IMR-90 (cell line): ENCODE measurements at regions not wholly inside any gene's neighbourhood (a gene's known extent, or its start where the extent isn't known, plus 50 kb on each side); places are given as distances from the start of the nearest gene placed in this dataset.

Source experiments
- BHLHE40 ChIP-seq: fragments of 150-350 bp; IDR thresholded peaks from 2 replicates; pipeline ENCODE4 v1.6.1; 2016; ENCODE audit warnings: mild to moderate bottlenecking, low read depth, low read length
- CEBPB ChIP-seq: IDR thresholded peaks from 2 replicates; pipeline ENCODE4 v1.6.1; 2012; ENCODE audit warnings: low read depth, low read length, improper control_type of control experiment
- CHD1 ChIP-seq: IDR thresholded peaks from 2 replicates; pipeline ENCODE4 v1.6.1; 2012; ENCODE audit warnings: low read depth, low read length, improper control_type of control experiment
- FOS ChIP-seq: fragments of 150-350 bp; IDR thresholded peaks from 2 replicates; pipeline ENCODE4 v1.6.1; 2016; ENCODE audit warnings: low read depth, low read length
- MAFK ChIP-seq: IDR thresholded peaks from 2 replicates; pipeline ENCODE4 v1.6.1; 2012; ENCODE audit warnings: low read depth, low read length, improper control_type of control experiment
- MAZ ChIP-seq: IDR thresholded peaks from 2 replicates; pipeline ENCODE4 v1.6.1; 2012; ENCODE audit warnings: low read depth, mild to moderate bottlenecking, low read length, improper control_type of control experiment, moderate library complexity, borderline replicate concordance
- MXI1 ChIP-seq: IDR thresholded peaks from 2 replicates; pipeline ENCODE4 v1.6.1; 2012; ENCODE audit warnings: low read depth, mild to moderate bottlenecking, low read length, moderate library complexity, borderline replicate concordance
- POLR2A ChIP-seq: IDR thresholded peaks from 2 replicates; pipeline ENCODE4 v1.6.1; 2012; ENCODE audit warnings: mild to moderate bottlenecking, low read depth, low read length
- RAD21 ChIP-seq: IDR thresholded peaks from 2 replicates; pipeline ENCODE4 v1.6.1; 2012; ENCODE audit warnings: low read length, improper control_type of control experiment
- RCOR1 ChIP-seq: IDR thresholded peaks from 2 replicates; pipeline ENCODE4 v1.6.1; 2012; ENCODE audit warnings: mild to moderate bottlenecking, low read length, improper control_type of control experiment; ENCODE audit not compliant: insufficient replicate concordance
- RFX5 ChIP-seq: IDR thresholded peaks from 2 replicates; pipeline ENCODE4 v1.8.0; 2012; ENCODE audit warnings: low read depth, mild to moderate bottlenecking, low read length, moderate library complexity
- TF ChIP-seq, protein P1 (sequence below): conservative IDR thresholded peaks from 2 replicates; pipeline ENCODE4 v1.5.1; 2012; ENCODE audit warnings: mild to moderate bottlenecking, low read depth, low read length, improper control_type of control experiment
- TF ChIP-seq, protein P2 (sequence below): fragments of 150-350 bp; IDR thresholded peaks from 2 replicates; pipeline ENCODE4 v1.6.1; 2016; ENCODE audit warnings: low read depth, mild to moderate bottlenecking, low read length, moderate library complexity, borderline replicate concordance

DNA sequence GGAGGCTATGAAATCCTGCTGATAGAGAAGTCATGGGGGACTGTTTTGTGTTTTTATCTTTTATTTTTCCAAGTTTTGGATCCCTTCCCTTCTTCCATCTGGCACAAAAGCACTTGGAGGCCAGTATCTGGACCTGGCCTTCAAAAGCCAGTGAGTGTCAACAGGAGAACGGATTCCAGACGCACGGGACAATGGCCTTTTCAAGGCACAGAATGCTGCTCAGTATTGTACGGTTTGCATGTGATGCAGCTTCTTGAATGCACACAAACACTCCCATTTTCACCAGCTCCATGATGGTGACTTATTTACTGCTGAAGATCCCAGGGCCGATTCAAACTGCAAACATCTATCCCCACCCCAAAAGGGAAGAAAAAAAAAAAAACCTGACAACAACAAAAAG lies 145.4 kb downstream of the CPEB2 start:
- TF ChIP-seq, protein P1, sequence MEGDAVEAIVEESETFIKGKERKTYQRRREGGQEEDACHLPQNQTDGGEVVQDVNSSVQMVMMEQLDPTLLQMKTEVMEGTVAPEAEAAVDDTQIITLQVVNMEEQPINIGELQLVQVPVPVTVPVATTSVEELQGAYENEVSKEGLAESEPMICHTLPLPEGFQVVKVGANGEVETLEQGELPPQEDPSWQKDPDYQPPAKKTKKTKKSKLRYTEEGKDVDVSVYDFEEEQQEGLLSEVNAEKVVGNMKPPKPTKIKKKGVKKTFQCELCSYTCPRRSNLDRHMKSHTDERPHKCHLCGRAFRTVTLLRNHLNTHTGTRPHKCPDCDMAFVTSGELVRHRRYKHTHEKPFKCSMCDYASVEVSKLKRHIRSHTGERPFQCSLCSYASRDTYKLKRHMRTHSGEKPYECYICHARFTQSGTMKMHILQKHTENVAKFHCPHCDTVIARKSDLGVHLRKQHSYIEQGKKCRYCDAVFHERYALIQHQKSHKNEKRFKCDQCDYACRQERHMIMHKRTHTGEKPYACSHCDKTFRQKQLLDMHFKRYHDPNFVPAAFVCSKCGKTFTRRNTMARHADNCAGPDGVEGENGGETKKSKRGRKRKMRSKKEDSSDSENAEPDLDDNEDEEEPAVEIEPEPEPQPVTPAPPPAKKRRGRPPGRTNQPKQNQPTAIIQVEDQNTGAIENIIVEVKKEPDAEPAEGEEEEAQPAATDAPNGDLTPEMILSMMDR, result no peak
- TF ChIP-seq CHD1 (no peak), MXI1 (no peak), MAFK (no peak), POLR2A (no peak), MAZ (no peak), BHLHE40 (no peak), RAD21 (no peak), RFX5 (no peak), FOS (no peak), RCOR1 (no peak), CEBPB (no peak)
- TF ChIP-seq, protein P2, sequence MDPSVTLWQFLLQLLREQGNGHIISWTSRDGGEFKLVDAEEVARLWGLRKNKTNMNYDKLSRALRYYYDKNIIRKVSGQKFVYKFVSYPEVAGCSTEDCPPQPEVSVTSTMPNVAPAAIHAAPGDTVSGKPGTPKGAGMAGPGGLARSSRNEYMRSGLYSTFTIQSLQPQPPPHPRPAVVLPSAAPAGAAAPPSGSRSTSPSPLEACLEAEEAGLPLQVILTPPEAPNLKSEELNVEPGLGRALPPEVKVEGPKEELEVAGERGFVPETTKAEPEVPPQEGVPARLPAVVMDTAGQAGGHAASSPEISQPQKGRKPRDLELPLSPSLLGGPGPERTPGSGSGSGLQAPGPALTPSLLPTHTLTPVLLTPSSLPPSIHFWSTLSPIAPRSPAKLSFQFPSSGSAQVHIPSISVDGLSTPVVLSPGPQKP, result no peak
